IMR-90 (cell line): ENCODE measurements at regions not wholly inside any gene's neighbourhood (a gene's known extent, or its start where the extent isn't known, plus 50 kb on each side); places are given as distances from the start of the nearest gene placed in this dataset.

Experiments
- ATAC-seq: fragments of 200-7000 bp; cut with Tn5 transposase; 2 replicates; pipeline ENCODE4 v1.9.1; 2020; ENCODE audit warnings: low read depth, mild to moderate bottlenecking, moderate library complexity
- BruUV-seq: library from RNA; stranded (reverse); fragments of 400-500 nt; replicated peaks from 2 replicates; lab custom pipeline; 2021; lab: Mats Ljungman, UMichigan
- CTCF ChIA-PET: fragments of 300-600 bp; formaldehyde crosslinking; extraction: SDS; loops from one replicate; lab custom pipeline; 2021; ENCODE audit warnings: antibody characterized with exemption; lab: Yijun Ruan, JAX
- POLR2A ChIA-PET: fragments of 300-600 bp; sonication (Branson Sonifier 250); formaldehyde crosslinking; loops from one replicate; lab custom pipeline; 2022; ENCODE audit warnings: antibody characterized with exemption; ENCODE audit not compliant: unreplicated experiment; lab: Charles Lee
- DNase-seq: peaks from one replicate; pipeline ENCODE4 v3.0.0; 2013
- H2AFZ ChIP-seq: replicated peaks from 2 replicates; pipeline ENCODE3; 2013; ENCODE audit warnings: low read length, mild to moderate bottlenecking; ENCODE audit not compliant: poor library complexity
- H2AK5ac ChIP-seq: 2 replicates; pipeline ENCODE4 v1.6.1; 2013; ENCODE audit warnings: low read depth, low read length, inconsistent platforms
- H2AK9ac ChIP-seq: replicated peaks from 2 replicates; pipeline ENCODE3; 2013; ENCODE audit warnings: mild to moderate bottlenecking, low read depth, low read length, moderate library complexity; ENCODE audit not compliant: poor library complexity
- H2BK120ac ChIP-seq: 2 replicates; pipeline ENCODE4 v1.6.1; 2013; ENCODE audit warnings: low read depth, low read length, inconsistent platforms
- H2BK15ac ChIP-seq: 3 replicates; pipeline ENCODE4 v1.6.1; 2013; ENCODE audit warnings: low read depth, low read length, inconsistent platforms
- H2BK20ac ChIP-seq: 2 replicates; pipeline ENCODE4 v1.6.1; 2013; ENCODE audit warnings: low read depth, mild to moderate bottlenecking, inconsistent platforms, low read length, moderate library complexity
- H2BK5ac ChIP-seq: 2 replicates; pipeline ENCODE4 v1.6.1; 2013; ENCODE audit warnings: mild to moderate bottlenecking, low read depth, low read length, inconsistent platforms; ENCODE audit not compliant: poor library complexity, severe bottlenecking
- H3K14ac ChIP-seq: replicated peaks from 2 replicates; pipeline ENCODE4 v1.6.1; 2013; ENCODE audit warnings: low read depth, low read length, inconsistent platforms
- H3K18ac ChIP-seq: 2 replicates; pipeline ENCODE4 v1.6.1; 2013; ENCODE audit warnings: low read depth, low read length, control low read depth
- H3K23ac ChIP-seq: 2 replicates; pipeline ENCODE4 v1.6.1; 2013; ENCODE audit warnings: low read depth, low read length, inconsistent platforms
- H3K27ac ChIP-seq: 2 replicates; pipeline ENCODE4 v1.5.1; 2013; ENCODE audit warnings: mild to moderate bottlenecking, control low read depth, low read length; ENCODE audit not compliant: insufficient read depth
- H3K27me3 ChIP-seq: 2 replicates; pipeline ENCODE4 v1.6.1; 2013; ENCODE audit warnings: low read length; ENCODE audit not compliant: control insufficient read depth, insufficient read depth
- H3K36me3 ChIP-seq: 2 replicates; pipeline ENCODE4 v1.6.1; 2013; ENCODE audit warnings: low read length, mixed read lengths; ENCODE audit not compliant: control insufficient read depth, insufficient read depth
- H3K4ac ChIP-seq: 2 replicates; pipeline ENCODE4 v1.6.1; 2013; ENCODE audit warnings: low read depth, low read length, inconsistent platforms
- H3K4me1 ChIP-seq: 2 replicates; pipeline ENCODE4 v1.6.1; 2013; ENCODE audit warnings: low read length, mixed read lengths; ENCODE audit not compliant: control insufficient read depth, insufficient read depth
- H3K4me2 ChIP-seq: 2 replicates; pipeline ENCODE4 v1.6.1; 2013; ENCODE audit warnings: low read depth, mild to moderate bottlenecking, control low read depth, low read length, moderate library complexity
- H3K4me3 ChIP-seq: 2 replicates; pipeline ENCODE4 v1.5.1; 2013; ENCODE audit warnings: low read depth, mild to moderate bottlenecking, control low read depth, low read length, moderate library complexity; ENCODE audit not compliant: insufficient read depth
- H3K56ac ChIP-seq: 2 replicates; pipeline ENCODE4 v1.6.1; 2013; ENCODE audit warnings: low read length, inconsistent platforms; ENCODE audit not compliant: insufficient read depth; ENCODE audit errors: extremely low read depth
- H3K79me1 ChIP-seq, 2 experiments: 2 replicates each; pipeline ENCODE4 v1.6.1; 2013; ENCODE audit warnings: low read length in 2 of 2, inconsistent platforms in 1 of 2, low read depth in 1 of 2
- H3K9ac ChIP-seq: 2 replicates; pipeline ENCODE4 v1.6.1; 2013; ENCODE audit warnings: low read depth, low read length, control low read depth
- H3K9me1 ChIP-seq: 2 replicates; pipeline ENCODE4 v1.6.1; 2013; ENCODE audit warnings: low read length, inconsistent platforms; ENCODE audit not compliant: insufficient read depth
- H3K9me3 ChIP-seq: 2 replicates; pipeline ENCODE4 v1.6.1; 2013; ENCODE audit warnings: low read length; ENCODE audit not compliant: control insufficient read depth, insufficient read depth
- H4K20me1 ChIP-seq: 2 replicates; pipeline ENCODE4 v1.6.1; 2013; ENCODE audit warnings: low read length, inconsistent platforms; ENCODE audit not compliant: insufficient read depth
- H4K5ac ChIP-seq: 2 replicates; pipeline ENCODE4 v1.6.1; 2013; ENCODE audit warnings: mild to moderate bottlenecking, low read depth, low read length, control low read depth
- H4K8ac ChIP-seq, 2 experiments: 2 replicates each; pipeline ENCODE4 v1.6.1; 2013; ENCODE audit warnings: low read depth in 2 of 2, low read length in 2 of 2, control low read depth in 1 of 2, inconsistent platforms in 1 of 2
- H4K91ac ChIP-seq: 2 replicates; pipeline ENCODE4 v1.6.1; 2013; ENCODE audit warnings: low read depth, low read length, inconsistent platforms; ENCODE audit not compliant: insufficient read depth
- BHLHE40 ChIP-seq: fragments of 150-350 bp; IDR thresholded peaks from 2 replicates; pipeline ENCODE4 v1.6.1; 2016; ENCODE audit warnings: mild to moderate bottlenecking, low read depth, low read length
- CEBPB ChIP-seq: IDR thresholded peaks from 2 replicates; pipeline ENCODE4 v1.6.1; 2012; ENCODE audit warnings: low read depth, low read length, improper control_type of control experiment
- CHD1 ChIP-seq: IDR thresholded peaks from 2 replicates; pipeline ENCODE4 v1.6.1; 2012; ENCODE audit warnings: low read depth, low read length, improper control_type of control experiment
- MAFK ChIP-seq: IDR thresholded peaks from 2 replicates; pipeline ENCODE4 v1.6.1; 2012; ENCODE audit warnings: low read depth, low read length, improper control_type of control experiment
- NFE2L2 ChIP-seq: fragments of 150-350 bp; IDR thresholded peaks from 2 replicates; pipeline ENCODE4 v1.6.1; 2016; ENCODE audit warnings: low read depth, mild to moderate bottlenecking, low read length
- POLR2A ChIP-seq: IDR thresholded peaks from 2 replicates; pipeline ENCODE4 v1.6.1; 2012; ENCODE audit warnings: mild to moderate bottlenecking, low read depth, low read length
- RAD21 ChIP-seq: IDR thresholded peaks from 2 replicates; pipeline ENCODE4 v1.6.1; 2012; ENCODE audit warnings: low read length, improper control_type of control experiment
- RFX5 ChIP-seq: IDR thresholded peaks from 2 replicates; pipeline ENCODE4 v1.8.0; 2012; ENCODE audit warnings: low read depth, mild to moderate bottlenecking, low read length, moderate library complexity
- SMC3 ChIP-seq: fragments of 150-350 bp; IDR thresholded peaks from 2 replicates; pipeline ENCODE4 v1.6.1; 2016; ENCODE audit warnings: low read depth, mild to moderate bottlenecking, antibody characterized with exemption, low read length, moderate library complexity
- whole genome bisulfite sequencing, 2 experiments: methylation state at CpG; one replicate each; pipeline versions ENCODE4 v1.1.5 to v1.1.7; 2013; ENCODE audit warnings: missing lambda C conversion rate in 2 of 2; ENCODE audit not compliant: insufficient read length in 1 of 2; ENCODE audit errors: extremely low coverage in 2 of 2; 5-methylcytosine and 5-hydroxymethylcytosine counted together
- dilution Hi-C: fragments of 300-500 bp; cut with HindIII; formaldehyde crosslinking; loops from one replicate; pipeline ENCODE4 v1.14.3; 2018; ENCODE audit warnings: low sequenced_read_pairs; ENCODE audit not compliant: unreplicated experiment
- in situ Hi-C: fragments of 300-500 bp; cut with MboI; formaldehyde crosslinking; loops from 3 replicates; pipeline ENCODE4 v1.14.3; 2019; ENCODE audit warnings: low sequenced_read_pairs, inconsistent platforms, mixed read lengths
- intact Hi-C: fragments of 100-400 bp; cut with micrococcal nuclease; formaldehyde crosslinking; loops from 2 replicates; pipeline ENCODE4 v1.10.0; 2022
- TF ChIP-seq, protein P1 (sequence below): fragments of 150-350 bp; IDR thresholded peaks from 2 replicates; pipeline ENCODE4 v1.6.1; 2016; ENCODE audit warnings: low read depth, mild to moderate bottlenecking, low read length, moderate library complexity, borderline replicate concordance
- TF ChIP-seq, protein P2 (sequence below): fragments of 150-350 bp; IDR thresholded peaks from 2 replicates; pipeline ENCODE4 v1.6.1; 2017; ENCODE audit warnings: mild to moderate bottlenecking, antibody characterized with exemption, low read length, low read depth
- TF ChIP-seq, protein P3 (sequence below): conservative IDR thresholded peaks from 2 replicates; pipeline ENCODE4 v1.5.1; 2012; ENCODE audit warnings: mild to moderate bottlenecking, low read depth, low read length, improper control_type of control experiment

DNA sequence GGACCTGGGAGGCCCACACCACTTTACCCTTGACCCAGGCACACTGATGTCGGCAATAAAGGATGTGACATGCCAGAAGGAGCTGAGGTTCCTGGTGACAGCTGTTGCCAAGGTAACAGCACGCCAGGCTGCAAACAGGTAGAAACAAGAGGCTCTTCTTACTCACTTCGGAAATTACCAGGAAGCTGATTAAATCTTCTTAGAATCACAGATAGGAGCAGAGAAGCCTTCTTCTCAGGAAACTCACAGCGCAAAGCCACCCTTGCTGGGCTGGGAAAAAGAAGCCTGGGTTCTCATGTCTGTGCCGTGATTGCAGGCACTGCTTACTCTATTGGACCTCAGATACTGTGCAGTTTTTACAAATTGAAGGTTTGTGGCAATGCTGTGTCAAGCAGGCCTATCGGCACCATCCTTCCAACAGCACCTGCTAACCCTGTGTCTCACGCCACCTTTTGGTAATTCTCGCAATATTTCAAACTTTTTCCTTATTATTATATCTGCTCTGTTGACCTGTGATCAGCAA lies 61.0 kb upstream of the TAF1B start:
- H3K4me3 ChIP-seq = no peak overlapping the region
- BruUV-seq = no TSS peak
- dilution Hi-C loops = no loop called here
- no peak for DNase-seq
- ChIA-PET CTCF (no interaction called here), POLR2A (no interaction called here)
- no peak for ATAC-seq
- no peak for TF ChIP-seq MAFK
- TF ChIP-seq BHLHE40 = no peak
- TF ChIP-seq NFE2L2 = no peak
- TF ChIP-seq CEBPB = no peak
- no peak for TF ChIP-seq CHD1
- TF ChIP-seq, protein P1, sequence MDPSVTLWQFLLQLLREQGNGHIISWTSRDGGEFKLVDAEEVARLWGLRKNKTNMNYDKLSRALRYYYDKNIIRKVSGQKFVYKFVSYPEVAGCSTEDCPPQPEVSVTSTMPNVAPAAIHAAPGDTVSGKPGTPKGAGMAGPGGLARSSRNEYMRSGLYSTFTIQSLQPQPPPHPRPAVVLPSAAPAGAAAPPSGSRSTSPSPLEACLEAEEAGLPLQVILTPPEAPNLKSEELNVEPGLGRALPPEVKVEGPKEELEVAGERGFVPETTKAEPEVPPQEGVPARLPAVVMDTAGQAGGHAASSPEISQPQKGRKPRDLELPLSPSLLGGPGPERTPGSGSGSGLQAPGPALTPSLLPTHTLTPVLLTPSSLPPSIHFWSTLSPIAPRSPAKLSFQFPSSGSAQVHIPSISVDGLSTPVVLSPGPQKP = no peak
- no peak for TF ChIP-seq SMC3
- no peak for TF ChIP-seq RFX5
- no peak for TF ChIP-seq POLR2A
- TF ChIP-seq RAD21 = no peak
- TF ChIP-seq, protein P2, sequence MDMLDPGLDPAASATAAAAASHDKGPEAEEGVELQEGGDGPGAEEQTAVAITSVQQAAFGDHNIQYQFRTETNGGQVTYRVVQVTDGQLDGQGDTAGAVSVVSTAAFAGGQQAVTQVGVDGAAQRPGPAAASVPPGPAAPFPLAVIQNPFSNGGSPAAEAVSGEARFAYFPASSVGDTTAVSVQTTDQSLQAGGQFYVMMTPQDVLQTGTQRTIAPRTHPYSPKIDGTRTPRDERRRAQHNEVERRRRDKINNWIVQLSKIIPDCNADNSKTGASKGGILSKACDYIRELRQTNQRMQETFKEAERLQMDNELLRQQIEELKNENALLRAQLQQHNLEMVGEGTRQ = no peak
- TF ChIP-seq, protein P3, sequence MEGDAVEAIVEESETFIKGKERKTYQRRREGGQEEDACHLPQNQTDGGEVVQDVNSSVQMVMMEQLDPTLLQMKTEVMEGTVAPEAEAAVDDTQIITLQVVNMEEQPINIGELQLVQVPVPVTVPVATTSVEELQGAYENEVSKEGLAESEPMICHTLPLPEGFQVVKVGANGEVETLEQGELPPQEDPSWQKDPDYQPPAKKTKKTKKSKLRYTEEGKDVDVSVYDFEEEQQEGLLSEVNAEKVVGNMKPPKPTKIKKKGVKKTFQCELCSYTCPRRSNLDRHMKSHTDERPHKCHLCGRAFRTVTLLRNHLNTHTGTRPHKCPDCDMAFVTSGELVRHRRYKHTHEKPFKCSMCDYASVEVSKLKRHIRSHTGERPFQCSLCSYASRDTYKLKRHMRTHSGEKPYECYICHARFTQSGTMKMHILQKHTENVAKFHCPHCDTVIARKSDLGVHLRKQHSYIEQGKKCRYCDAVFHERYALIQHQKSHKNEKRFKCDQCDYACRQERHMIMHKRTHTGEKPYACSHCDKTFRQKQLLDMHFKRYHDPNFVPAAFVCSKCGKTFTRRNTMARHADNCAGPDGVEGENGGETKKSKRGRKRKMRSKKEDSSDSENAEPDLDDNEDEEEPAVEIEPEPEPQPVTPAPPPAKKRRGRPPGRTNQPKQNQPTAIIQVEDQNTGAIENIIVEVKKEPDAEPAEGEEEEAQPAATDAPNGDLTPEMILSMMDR = no peak
- H3K4me2 ChIP-seq = no peak overlapping the region
- no peaks in the 10 kb centered on the region for H3K79me1 ChIP-seq
- H3K14ac ChIP-seq = no peak overlapping the region
- H3K4me1 ChIP-seq = no peaks in the 10 kb centered on the region
- H4K20me1 ChIP-seq = no peaks in the 10 kb centered on the region
- H2AK5ac ChIP-seq = no peak overlapping the region
- no peak overlapping the region for H4K8ac ChIP-seq
- no peak overlapping the region for H4K5ac ChIP-seq
- H2BK20ac ChIP-seq = no peak overlapping the region
- no peaks in the 10 kb centered on the region for H3K36me3 ChIP-seq
- no peak overlapping the region for H2BK15ac ChIP-seq
- no peak overlapping the region for H4K91ac ChIP-seq
- no peak overlapping the region for H3K9ac ChIP-seq
- H2BK5ac ChIP-seq = no peak overlapping the region
- no peak overlapping the region for H3K18ac ChIP-seq
- H2AFZ ChIP-seq = no peak overlapping the region
- H2BK120ac ChIP-seq = no peak overlapping the region
- WGBS, 2 experiments = no CpG with 5 or more reads among the region's 8 CpGs
- no peak overlapping the region for H2AK9ac ChIP-seq
- peaks cover 20% of the 10 kb centered on the region for H3K27me3 ChIP-seq
- H3K9me3 ChIP-seq = no peaks in the 10 kb centered on the region
- in situ Hi-C loops = no loop called here
- intact Hi-C loops = no loop called here
- H3K23ac ChIP-seq = no peak overlapping the region
- H3K56ac ChIP-seq = no peak overlapping the region
- no peak overlapping the region for H3K27ac ChIP-seq
- no peak overlapping the region for H3K4ac ChIP-seq
- H3K9me1 ChIP-seq = 0 out of 2 replicates have a peak, but pooled peaks cover 3% of the 10 kb centered on the region
